HG03575 (cell line): ENCODE measurements at regions not wholly inside any gene's neighbourhood (a gene's known extent, or its start where the extent isn't known, plus 50 kb on each side); places are given as distances from the start of the nearest gene placed in this dataset.

Experiments
- ATAC-seq: cut with Tn5 transposase; IDR thresholded peaks from one replicate; pipeline ENCODE4 v1.9.1; 2021; ENCODE audit not compliant: unreplicated experiment, insufficient number of reproducible peaks, low FRiP score; ENCODE audit errors: extremely low read depth

- no peak for ATAC-seq
Measured at GRCh38 chr19:30161021-30161655, 211.0 kb upstream of the ZNF536 start.

GRCh38 chr19:30161770-30162169 is 210.4 kb upstream of the ZNF536 start:
- no peak for ATAC-seq

GRCh38 chr19:30162718-30163117 is 209.5 kb upstream of the ZNF536 start:
- ATAC-seq: no peak

GRCh38 chr19:30163663-30164062 is 208.5 kb upstream of the ZNF536 start:
- no peak for ATAC-seq

- ATAC-seq: no peak
Measured at GRCh38 chr19:30165228-30165813, 206.9 kb upstream of the ZNF536 start.

- ATAC-seq: no peak
Measured at GRCh38 chr19:30167206-30167868, 204.8 kb upstream of the ZNF536 start.

- no peak for ATAC-seq
Measured at GRCh38 chr19:30167976-30168635, 204.1 kb upstream of the ZNF536 start.

- no peak for ATAC-seq
Measured at GRCh38 chr19:30168760-30169159, 203.4 kb upstream of the ZNF536 start.

- no peak for ATAC-seq
Measured at GRCh38 chr19:30169196-30169900, 202.8 kb upstream of the ZNF536 start.

DNA sequence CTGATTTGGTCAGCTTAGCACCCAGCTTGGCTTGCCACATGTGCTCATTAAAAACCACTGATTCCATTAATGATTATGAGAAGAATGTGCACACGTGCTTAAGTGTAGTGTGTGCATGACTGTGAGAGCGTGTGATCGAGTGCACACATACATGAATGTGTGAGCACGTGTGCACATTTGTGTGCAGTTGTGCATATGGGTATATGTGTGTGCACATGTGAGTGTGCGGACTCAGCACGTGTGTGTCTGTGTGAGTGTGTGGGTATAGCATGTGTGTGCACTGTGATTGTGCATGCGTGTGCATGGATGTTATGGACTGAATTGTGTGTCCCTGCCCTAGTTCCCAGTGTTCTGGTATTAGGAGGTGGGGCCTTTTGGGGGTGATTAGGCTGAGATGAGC is 202.1 kb upstream of the ZNF536 start:
- ATAC-seq: no peak

- ATAC-seq: no peak
Measured at GRCh38 chr19:30170495-30171137, 201.6 kb upstream of the ZNF536 start.

GRCh38 chr19:30171138-30171635 is 201.0 kb upstream of the ZNF536 start:
- no peak for ATAC-seq

DNA sequence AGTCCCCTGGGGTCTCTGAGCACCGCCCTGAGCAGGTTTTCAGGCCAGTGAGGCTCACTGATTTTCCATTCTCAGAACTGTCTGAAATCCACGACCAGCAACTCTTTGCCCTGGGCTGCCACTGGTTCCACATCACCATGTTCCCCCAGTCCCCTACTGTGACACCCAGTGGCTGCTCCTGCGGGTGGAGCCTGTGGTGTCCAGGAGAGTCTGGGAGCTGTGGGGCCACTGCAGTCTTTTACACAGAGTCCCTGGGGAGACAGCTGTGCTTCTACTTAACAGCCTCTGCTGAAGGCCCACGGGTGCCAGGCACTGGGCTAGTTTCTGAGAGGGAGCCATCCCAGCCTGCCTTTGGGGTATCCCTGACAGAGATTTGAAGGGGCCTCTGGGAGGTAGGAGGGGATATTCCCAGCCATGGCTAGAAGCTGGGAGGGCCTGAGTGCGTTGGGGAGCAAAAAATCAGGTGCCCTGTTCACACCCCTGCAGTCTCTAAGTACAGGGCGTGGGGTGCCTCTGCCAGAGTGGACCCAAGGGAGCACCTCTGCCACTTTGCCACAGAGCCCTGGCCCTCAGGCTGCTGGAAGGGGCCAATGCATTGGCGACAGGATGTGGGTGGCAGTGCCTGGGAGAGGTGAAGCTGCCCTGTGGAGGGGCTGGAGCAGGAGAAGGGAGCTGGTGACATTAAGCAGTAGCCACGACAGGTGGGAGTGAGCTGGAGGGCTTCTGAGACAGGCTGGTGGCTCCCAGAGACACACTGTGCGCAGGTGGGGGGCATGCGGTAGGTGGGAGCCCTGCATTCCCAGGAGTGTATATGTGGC is 200.2 kb upstream of the ZNF536 start:
- ATAC-seq: no peak

DNA sequence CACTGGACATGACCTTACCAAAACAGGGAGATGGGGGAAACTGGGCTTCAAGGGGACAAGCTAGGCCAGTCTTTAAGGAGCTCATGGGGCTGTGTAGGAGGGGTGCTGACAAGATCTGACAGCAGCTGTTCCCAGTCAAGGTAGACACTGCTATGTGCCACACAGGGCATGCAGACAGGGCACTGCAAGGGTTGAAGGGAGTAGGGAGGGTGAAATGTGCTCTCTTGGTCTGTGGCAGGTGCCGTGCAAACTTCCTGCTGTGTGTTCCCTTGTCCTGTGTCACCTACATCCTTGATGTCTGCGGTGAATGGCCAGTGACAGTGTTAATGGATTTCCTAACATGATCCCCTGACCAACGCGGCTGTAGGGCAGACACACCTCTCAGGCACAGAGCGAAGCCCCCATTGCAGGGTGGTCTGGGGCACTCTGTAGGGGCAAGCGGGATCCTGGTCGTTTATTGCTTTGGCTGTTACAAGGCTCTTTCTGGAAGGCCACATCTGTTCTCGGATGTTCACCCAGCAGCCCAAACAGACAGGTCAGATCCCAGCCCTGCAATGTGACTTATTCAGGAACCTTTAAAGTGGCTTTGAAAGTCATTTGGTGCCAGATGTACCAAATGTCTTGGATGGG is 199.5 kb upstream of the ZNF536 start:
- ATAC-seq: no peak

DNA sequence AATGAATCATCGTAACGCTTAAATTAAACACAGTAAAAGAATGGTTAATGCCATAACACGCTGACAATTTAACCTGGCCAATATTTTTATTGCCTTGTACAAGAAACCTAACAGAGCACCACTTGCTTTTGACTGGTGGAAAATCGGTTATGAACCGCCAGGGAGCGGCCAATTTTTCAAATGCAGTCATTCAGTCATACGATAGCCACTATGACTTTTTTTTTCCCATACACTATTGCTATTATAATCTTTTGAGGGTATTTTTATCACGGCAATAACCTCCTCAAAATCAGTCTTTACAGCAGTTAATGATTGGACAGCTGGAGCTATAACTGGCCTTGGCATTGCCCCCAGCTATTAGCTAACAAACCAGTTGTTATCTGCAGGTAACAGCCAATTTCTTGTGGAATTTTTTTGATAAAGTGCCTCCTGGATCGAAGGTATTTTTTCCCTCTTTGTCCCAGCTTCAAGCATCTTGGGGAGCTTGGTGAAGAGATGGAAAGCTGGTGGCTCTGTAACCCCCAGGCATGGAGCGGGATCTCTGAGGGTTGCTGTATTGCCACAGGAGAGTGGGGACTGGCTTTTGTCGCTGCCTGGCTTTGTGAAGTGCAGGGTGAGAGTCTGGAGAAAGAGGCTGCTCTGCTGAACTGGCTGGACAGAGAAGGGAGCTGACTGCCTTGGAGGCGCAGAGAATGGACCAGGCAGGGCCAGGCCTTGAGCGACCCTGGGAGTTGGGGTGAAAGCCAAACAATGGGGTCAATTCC is 198.4 kb upstream of the ZNF536 start:
- no peak for ATAC-seq

- ATAC-seq: no peak
Measured at GRCh38 chr19:30174357-30174645, 197.9 kb upstream of the ZNF536 start.

- ATAC-seq: no peak
Measured at GRCh38 chr19:30174791-30175190, 197.4 kb upstream of the ZNF536 start.
